Testis (tissue), 2 donors: ENCODE measurements at regions not wholly inside any gene's neighbourhood (a gene's known extent, or its start where the extent isn't known, plus 50 kb on each side); places are given as distances from the start of the nearest gene placed in this dataset.

Source experiments
- DNase-seq: peaks from one replicate; pipeline ENCODE4 v3.0.0-alpha.2; 2019
- H3K27ac ChIP-seq, 2 donors: fragments of 200-600 bp; sonication (generic); one replicate each; pipeline ENCODE4 v1.5.1; 2019
- H3K27me3 ChIP-seq: fragments of 200-600 bp; sonication (generic); one replicate; pipeline ENCODE4 v1.5.1; 2019
- H3K36me3 ChIP-seq: fragments of 200-600 bp; sonication (generic); one replicate; pipeline ENCODE4 v1.5.1; 2017; ENCODE audit warnings: low read depth; ENCODE audit errors: missing control alignments
- H3K4me1 ChIP-seq: fragments of 200-600 bp; sonication (generic); one replicate; pipeline ENCODE4 v1.5.1; 2019
- H3K4me3 ChIP-seq, 2 donors: fragments of 200-600 bp; sonication (generic); one replicate each; pipeline ENCODE4 v1.5.1; 2017 to 2019
- H3K9me3 ChIP-seq: fragments of 200-600 bp; sonication (generic); one replicate; pipeline ENCODE4 v1.5.1; 2017
- CTCF ChIP-seq, 3 experiments: fragments of 450-650 bp in 2 of 3; fragments of 200-600 bp in 1 of 3; sonication (generic) in 1 of 3; IDR thresholded peaks; one replicate each; pipeline ENCODE4 v1.5.1; 2016 to 2019; ENCODE audit warnings: antibody characterized with exemption in 3 of 3, mild to moderate bottlenecking in 2 of 3, moderate library complexity in 1 of 3
- POLR2A ChIP-seq: fragments of 450-650 bp; IDR thresholded peaks from one replicate; pipeline ENCODE4 v1.6.1; 2017; ENCODE audit warnings: antibody characterized with exemption, mild to moderate bottlenecking, moderate library complexity
- WGBS, 2 donors: methylation state at CpG; one replicate each; pipeline ENCODE4 v1.1.5; 2018; 5-methylcytosine and 5-hydroxymethylcytosine counted together
- intact Hi-C: fragments of 100-400 bp; cut with DNase I; formaldehyde crosslinking; loops from one replicate; pipeline ENCODE4 v1.15.1; 2023; ENCODE audit warnings: low total_unique reads

GRCh38 chr12:46450279-46450748 lies 77.7 kb upstream of the SLC38A2 start:
- no peak overlapping the region for H3K4me3 ChIP-seq
- H3K9me3 ChIP-seq = no peaks in the 10 kb centered on the region
- no peaks in the 10 kb centered on the region for H3K36me3 ChIP-seq
- TF ChIP-seq POLR2A = no peak
- TF ChIP-seq CTCF (IDR thresholded peaks at IDR 0.05) = no peak
- no peak overlapping the region for H3K27ac ChIP-seq
- intact Hi-C loops = no loop called here
- peaks cover 12% of the 10 kb centered on the region for H3K4me1 ChIP-seq
- 6 to 40% methylated on average over 1 of the region's 1 CpG for WGBS, 2 donors
- no peaks in the 10 kb centered on the region for H3K27me3 ChIP-seq
- DNase-seq = peak; percentile 33

- intact Hi-C loops = no loop called here
These were observed 77.3 kb upstream of the SLC38A2 start for GRCh38 chr12:46449856-46450255.

GRCh38 chr12:46449316-46449715 lies 76.7 kb upstream of the SLC38A2 start:
- 93 to 95% methylated on average over 4 of the region's 4 CpGs for WGBS, 2 donors
- TF ChIP-seq POLR2A (no peak), CTCF (IDR thresholded peaks at IDR 0.05) (no peak)
- intact Hi-C loops = no loop called here
- Histone ChIP-seq H3K36me3 (no peaks in the 10 kb centered on the region), H3K27ac (no peak overlapping the region), H3K4me3 (no peak overlapping the region), H3K4me1 (peaks cover 12% of the 10 kb centered on the region), H3K9me3 (no peaks in the 10 kb centered on the region), H3K27me3 (no peaks in the 10 kb centered on the region)
- no peak for DNase-seq

More at GRCh38 chr12:46449856-46450255, 77.3 kb upstream of the SLC38A2 start:
- TF ChIP-seq CTCF (IDR thresholded peaks at IDR 0.05) (no peak), POLR2A (no peak)
- Histone ChIP-seq H3K27ac (no peak overlapping the region), H3K4me3 (no peak overlapping the region), H3K27me3 (no peaks in the 10 kb centered on the region), H3K9me3 (no peaks in the 10 kb centered on the region), H3K4me1 (peaks cover 12% of the 10 kb centered on the region), H3K36me3 (no peaks in the 10 kb centered on the region)
- WGBS, 2 donors = 87 to 92% methylated on average over 2 of the region's 2 CpGs
- DNase-seq = no peak

GRCh38 chr12:46446645-46447044 lies 74.1 kb upstream of the SLC38A2 start:
- no peaks in the 10 kb centered on the region for H3K27me3 ChIP-seq
- H3K4me3 ChIP-seq = no peak overlapping the region
- no peak for DNase-seq
- 59 to 71% methylated on average over 2 of the region's 2 CpGs for WGBS, 2 donors
- H3K27ac ChIP-seq = no peak overlapping the region
- no peaks in the 10 kb centered on the region for H3K9me3 ChIP-seq
- peaks cover 12% of the 10 kb centered on the region for H3K4me1 ChIP-seq
- intact Hi-C loops = no loop called here
- TF ChIP-seq POLR2A = no peak
- TF ChIP-seq CTCF (IDR thresholded peaks at IDR 0.05) = no peak
- no peaks in the 10 kb centered on the region for H3K36me3 ChIP-seq

- no peak for DNase-seq
- TF ChIP-seq CTCF (IDR thresholded peaks at IDR 0.05) (no peak), POLR2A (no peak)
- Histone ChIP-seq H3K4me3 (no peak overlapping the region), H3K4me1 (peaks cover 12% of the 10 kb centered on the region), H3K36me3 (no peaks in the 10 kb centered on the region), H3K27me3 (no peaks in the 10 kb centered on the region), H3K27ac (peak overlapping the region in 1 of 2 donors; percentile 64), H3K9me3 (no peaks in the 10 kb centered on the region)
- WGBS, 2 donors = 20 to 36% methylated on average over 2 of the region's 2 CpGs
- intact Hi-C loops = no loop called here
These were observed 73.1 kb upstream of the SLC38A2 start for GRCh38 chr12:46445551-46446235.
